Activated B cell treated with CpG ODN at 0.5 μM for 24 hours (primary cell): ENCODE measurements at regions not wholly inside any gene's neighbourhood (a gene's known extent, or its start where the extent isn't known, plus 50 kb on each side); places are given as distances from the start of the nearest gene placed in this dataset.

Experiments used
- ATAC-seq: fragments of 200-7000 bp; cut with Tn5 transposase; one replicate; pipeline ENCODE4 v1.10.0; 2021; ENCODE audit warnings: low read depth, mild to moderate bottlenecking, moderate library complexity
- CTCF ChIA-PET: fragments of 350-600 bp; sonication (Branson Sonifier 250); formaldehyde crosslinking; loops from one replicate; lab custom pipeline; 2021; ENCODE audit warnings: antibody characterized with exemption; lab: Charles Lee
- POLR2A ChIA-PET: fragments of 350-600 bp; sonication (Branson Sonifier 250); formaldehyde crosslinking; loops from one replicate; lab custom pipeline; 2021; ENCODE audit warnings: antibody characterized with exemption; lab: Charles Lee
- DNase-seq: peaks from one replicate; pipeline ENCODE4 v3.0.0; 2022
- H3K27ac Mint-ChIP-seq: one replicate; pipeline ENCODE4 v1.8.0; 2020; ENCODE audit warnings: mixed read lengths
- H3K27me3 Mint-ChIP-seq: one replicate; pipeline ENCODE4 v1.8.0; 2021; ENCODE audit warnings: mixed read lengths
- H3K36me3 Mint-ChIP-seq: one replicate; pipeline ENCODE4 v1.8.0; 2021; ENCODE audit warnings: low read depth, mixed read lengths
- H3K4me1 Mint-ChIP-seq: one replicate; pipeline ENCODE4 v1.8.0; 2021; ENCODE audit warnings: mixed read lengths
- H3K4me3 Mint-ChIP-seq: one replicate; pipeline ENCODE4 v1.8.0; 2020; ENCODE audit warnings: mild to moderate bottlenecking, mixed read lengths
- H3K9me3 Mint-ChIP-seq: one replicate; pipeline ENCODE4 v1.8.0; 2020; ENCODE audit warnings: mixed read lengths
- intact Hi-C: fragments of 100-400 bp; cut with micrococcal nuclease; formaldehyde crosslinking; loops from one replicate; pipeline ENCODE4 v1.15.1; 2024
- TF ChIP-seq, protein P1 (sequence below): fragments of 200-600 bp; IDR thresholded peaks from one replicate; pipeline ENCODE4 v1.8.0; 2022; ENCODE audit warnings: antibody characterized with exemption, mild to moderate bottlenecking

- no peaks in the 10 kb centered on the region for H3K4me1 Mint-ChIP-seq
- ChIA-PET CTCF (interaction anchor here (0.7 kb wide), 1 partner anchor 609 kb away, joined by 4 read pairs; no protein-coding TSS in a partner anchor), POLR2A (no interaction called here)
- no peaks in the 10 kb centered on the region for H3K9me3 Mint-ChIP-seq
- DNase-seq (no peak), ATAC-seq (no peak)
- TF ChIP-seq, protein P1, sequence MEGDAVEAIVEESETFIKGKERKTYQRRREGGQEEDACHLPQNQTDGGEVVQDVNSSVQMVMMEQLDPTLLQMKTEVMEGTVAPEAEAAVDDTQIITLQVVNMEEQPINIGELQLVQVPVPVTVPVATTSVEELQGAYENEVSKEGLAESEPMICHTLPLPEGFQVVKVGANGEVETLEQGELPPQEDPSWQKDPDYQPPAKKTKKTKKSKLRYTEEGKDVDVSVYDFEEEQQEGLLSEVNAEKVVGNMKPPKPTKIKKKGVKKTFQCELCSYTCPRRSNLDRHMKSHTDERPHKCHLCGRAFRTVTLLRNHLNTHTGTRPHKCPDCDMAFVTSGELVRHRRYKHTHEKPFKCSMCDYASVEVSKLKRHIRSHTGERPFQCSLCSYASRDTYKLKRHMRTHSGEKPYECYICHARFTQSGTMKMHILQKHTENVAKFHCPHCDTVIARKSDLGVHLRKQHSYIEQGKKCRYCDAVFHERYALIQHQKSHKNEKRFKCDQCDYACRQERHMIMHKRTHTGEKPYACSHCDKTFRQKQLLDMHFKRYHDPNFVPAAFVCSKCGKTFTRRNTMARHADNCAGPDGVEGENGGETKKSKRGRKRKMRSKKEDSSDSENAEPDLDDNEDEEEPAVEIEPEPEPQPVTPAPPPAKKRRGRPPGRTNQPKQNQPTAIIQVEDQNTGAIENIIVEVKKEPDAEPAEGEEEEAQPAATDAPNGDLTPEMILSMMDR = no peak
- intact Hi-C loops = no loop called here
- H3K27me3 Mint-ChIP-seq = peaks cover 4% of the 10 kb centered on the region
- no peak overlapping the region for H3K27ac Mint-ChIP-seq
- H3K4me3 Mint-ChIP-seq = no peak overlapping the region
- no peaks in the 10 kb centered on the region for H3K36me3 Mint-ChIP-seq
Observed at GRCh38 chr10:118106426-118106825, 59.7 kb upstream of the RAB11FIP2 start.

GRCh38 chr10:118102121-118102520 is 55.4 kb upstream of the RAB11FIP2 start:
- TF ChIP-seq, protein P1 = no peak
- Mint-ChIP-seq H3K36me3 (no peaks in the 10 kb centered on the region), H3K4me1 (no peaks in the 10 kb centered on the region), H3K27me3 (peaks cover 3% of the 10 kb centered on the region), H3K4me3 (no peak overlapping the region), H3K9me3 (no peaks in the 10 kb centered on the region), H3K27ac (no peak overlapping the region)
- no peak for DNase-seq
- ATAC-seq = no peak
- ChIA-PET POLR2A (no interaction called here), CTCF (no interaction called here)
- intact Hi-C loops = no loop called here

- CTCF ChIA-PET = no interaction called here
- TF ChIP-seq, protein P1 = no peak
Observed at GRCh38 chr10:118101501-118101900, 54.8 kb upstream of the RAB11FIP2 start.

More at GRCh38 chr10:118101501-118101900, 54.8 kb upstream of the RAB11FIP2 start:
- intact Hi-C loops = no loop called here
- Mint-ChIP-seq H3K27me3 (peaks cover 3% of the 10 kb centered on the region), H3K4me1 (no peaks in the 10 kb centered on the region), H3K36me3 (no peaks in the 10 kb centered on the region), H3K9me3 (no peaks in the 10 kb centered on the region), H3K4me3 (no peak overlapping the region), H3K27ac (no peak overlapping the region)
- ATAC-seq (no peak), DNase-seq (no peak)
- POLR2A ChIA-PET = no interaction called here
